GM18907 (cell line): ENCODE measurements at regions not wholly inside any gene's neighbourhood (a gene's known extent, or its start where the extent isn't known, plus 50 kb on each side); places are given as distances from the start of the nearest gene placed in this dataset.
"Not testable (repeated sequence)": the region's sequence is repeated elsewhere in the genome, so short reads cannot be mapped to it uniquely, and the experiment has no call there.

Experiments
- ATAC-seq: cut with Tn5 transposase; IDR thresholded peaks from one replicate; pipeline ENCODE4 v1.9.1; 2021; ENCODE audit warnings: mild to moderate bottlenecking, moderate library complexity; ENCODE audit not compliant: unreplicated experiment

DNA sequence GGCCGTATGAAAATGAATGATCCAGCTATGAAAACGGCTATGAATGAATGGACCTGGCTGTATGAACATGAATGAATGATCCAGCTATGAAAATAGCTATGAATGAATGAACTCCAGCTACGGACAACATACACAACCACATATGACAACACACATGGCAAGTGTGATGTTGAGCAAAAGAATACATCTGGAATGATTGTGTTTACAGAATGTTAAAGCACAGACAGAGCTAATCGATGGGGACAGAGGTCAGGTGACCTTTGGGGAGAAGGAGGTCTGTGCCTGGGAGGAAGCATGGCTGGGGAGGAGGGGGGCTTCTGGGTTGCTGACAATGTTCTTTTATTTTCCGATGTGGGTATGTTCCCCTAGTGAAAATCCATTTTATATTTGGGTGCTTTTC, 174.0 kb upstream of the WSCD1 start:
- no peak for ATAC-seq

DNA sequence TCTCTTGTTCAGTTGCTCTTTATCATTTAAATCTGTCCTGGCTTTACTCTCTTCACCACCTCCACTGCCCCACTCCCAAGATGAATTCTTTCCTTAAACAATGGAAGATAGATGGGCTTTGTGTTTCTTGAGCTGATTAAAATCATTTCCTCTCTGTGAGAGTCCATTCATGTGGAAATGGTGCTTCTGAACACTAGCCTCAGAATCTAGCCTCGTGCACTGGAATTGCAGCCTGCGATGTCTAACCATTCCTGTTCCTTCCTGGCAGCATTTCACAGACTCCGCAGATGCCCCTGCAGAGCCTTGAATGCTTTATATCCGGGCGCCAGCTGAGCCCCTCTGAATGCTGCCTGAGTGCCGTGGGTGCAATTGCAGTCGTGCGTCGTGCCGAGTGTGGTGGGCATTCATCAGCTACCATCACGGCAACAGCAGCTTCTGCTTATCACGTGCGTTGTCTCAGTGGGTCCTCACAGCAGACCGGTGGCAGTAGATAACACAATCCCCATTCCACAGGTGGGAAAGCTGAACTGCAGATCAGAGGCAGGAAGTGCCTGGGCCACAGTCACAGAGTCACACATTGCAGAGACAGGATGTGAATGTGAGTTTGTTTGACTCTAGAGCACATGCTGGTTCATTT, 172.8 kb upstream of the WSCD1 start:
- ATAC-seq = no peak

- not testable (repeated sequence) for ATAC-seq
Observed at GRCh38 chr17:5897981-5898380, 172.2 kb upstream of the WSCD1 start.

DNA sequence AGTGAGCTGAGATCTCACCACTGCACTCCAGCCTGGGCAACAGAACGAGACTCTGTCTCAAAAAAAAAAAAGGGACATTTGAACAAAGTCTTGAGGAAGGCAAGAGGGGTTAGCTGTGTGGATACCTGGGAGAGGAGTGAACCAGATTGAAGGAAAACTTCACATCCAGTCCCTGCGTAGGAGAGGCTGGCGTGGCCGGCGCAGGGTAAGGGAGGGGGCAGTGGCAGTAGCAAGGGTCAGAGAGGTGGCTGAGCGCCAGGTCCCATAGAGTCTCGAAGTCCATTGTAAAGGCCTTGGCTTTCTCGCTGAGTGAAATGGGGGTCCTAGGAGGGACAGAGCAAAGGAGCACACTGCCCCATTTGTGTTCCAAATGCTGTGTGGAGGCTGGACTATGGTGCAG, 171.8 kb upstream of the WSCD1 start:
- ATAC-seq = no peak

GRCh38 chr17:5899496-5900195, 170.5 kb upstream of the WSCD1 start:
- ATAC-seq = no peak

DNA sequence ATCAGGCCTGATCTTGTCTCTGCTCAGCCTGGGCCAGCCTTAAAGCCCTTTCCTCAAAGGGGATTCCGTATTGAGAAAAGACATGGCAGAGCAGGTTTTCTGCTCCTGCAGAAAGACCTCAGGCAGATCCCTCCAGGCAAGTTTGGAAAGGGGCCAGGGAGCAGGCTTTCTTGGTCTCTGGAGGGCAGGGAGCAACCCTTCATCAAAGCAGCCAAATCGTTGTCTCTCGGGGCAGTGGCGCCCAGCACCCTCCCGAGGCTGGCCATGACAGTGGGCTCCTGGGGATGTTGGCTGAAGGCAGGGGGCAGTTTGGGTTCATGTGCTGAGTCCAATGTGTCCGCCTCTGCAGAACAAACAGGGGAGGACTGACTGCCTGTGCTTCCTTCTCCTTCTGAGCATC, 168.4 kb upstream of the WSCD1 start:
- no peak for ATAC-seq

DNA sequence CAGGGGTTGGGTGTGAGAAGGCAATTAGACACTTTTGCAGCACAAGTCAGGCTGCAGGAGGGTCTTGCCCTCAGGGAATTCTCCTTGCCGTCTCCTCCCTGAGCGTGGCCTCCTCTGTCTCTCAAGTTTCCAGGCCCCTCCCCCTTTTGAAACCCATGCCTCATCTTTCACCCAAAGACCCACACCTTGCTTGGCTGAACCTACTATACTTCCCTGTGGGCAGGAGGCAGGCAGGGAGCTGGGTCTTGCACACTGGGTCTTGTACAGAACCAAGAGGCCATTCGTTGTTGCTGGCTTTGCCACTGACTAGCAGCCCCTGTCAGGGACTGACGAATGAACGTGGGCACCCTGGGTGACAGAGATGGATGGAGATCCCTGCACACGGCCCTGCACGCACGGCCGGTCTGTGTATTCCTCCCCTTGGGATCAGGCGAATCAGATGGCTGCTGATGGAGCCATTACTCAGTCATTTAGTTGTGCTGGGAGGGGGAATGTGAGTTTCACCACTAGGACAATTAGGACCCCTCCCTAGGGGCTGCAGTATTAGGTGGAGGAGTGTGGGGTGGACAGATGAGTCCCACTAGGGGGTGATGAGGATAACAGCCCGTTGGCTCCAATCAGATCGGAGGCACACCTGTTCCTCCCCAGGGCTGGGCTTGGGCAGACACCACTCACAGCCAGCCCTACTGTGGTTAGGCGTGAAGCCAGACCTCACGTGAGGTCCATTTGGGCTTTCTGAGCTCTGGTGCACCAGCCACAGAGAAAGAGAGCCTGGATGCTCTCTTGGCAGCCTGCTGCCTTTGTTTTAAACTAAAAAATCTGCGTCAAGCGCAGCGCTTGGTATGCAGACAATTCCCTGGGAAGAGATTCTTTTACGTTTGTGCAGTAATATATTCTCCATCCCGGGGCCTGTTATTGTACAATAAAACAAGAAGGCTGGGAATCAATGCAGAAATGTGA, 167.7 kb upstream of the WSCD1 start:
- no peak for ATAC-seq

- no peak for ATAC-seq
Observed at GRCh38 chr17:5911919-5912318, 158.3 kb upstream of the WSCD1 start.

GRCh38 chr17:5913032-5913531, 157.1 kb upstream of the WSCD1 start:
- no peak for ATAC-seq

DNA sequence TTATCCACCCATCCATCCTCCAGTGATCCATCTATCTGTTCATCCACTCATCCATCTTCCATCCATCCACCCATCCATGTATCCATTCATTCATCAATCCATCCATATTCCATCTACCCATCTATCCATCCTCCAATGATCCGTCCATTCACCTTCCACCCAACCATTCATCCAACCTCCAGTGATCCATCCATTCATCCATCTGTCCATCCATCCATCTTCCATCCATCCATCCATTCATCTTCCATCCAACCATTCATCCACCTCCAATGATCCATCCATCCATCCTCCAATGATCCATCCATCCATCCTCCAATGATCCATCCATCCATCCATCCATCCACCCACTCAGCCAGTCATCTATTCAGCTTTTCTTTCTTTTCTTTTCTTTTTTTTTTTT, 156.5 kb upstream of the WSCD1 start:
- no peak for ATAC-seq

GRCh38 chr17:5915337-5915736, 154.8 kb upstream of the WSCD1 start:
- no peak for ATAC-seq

DNA sequence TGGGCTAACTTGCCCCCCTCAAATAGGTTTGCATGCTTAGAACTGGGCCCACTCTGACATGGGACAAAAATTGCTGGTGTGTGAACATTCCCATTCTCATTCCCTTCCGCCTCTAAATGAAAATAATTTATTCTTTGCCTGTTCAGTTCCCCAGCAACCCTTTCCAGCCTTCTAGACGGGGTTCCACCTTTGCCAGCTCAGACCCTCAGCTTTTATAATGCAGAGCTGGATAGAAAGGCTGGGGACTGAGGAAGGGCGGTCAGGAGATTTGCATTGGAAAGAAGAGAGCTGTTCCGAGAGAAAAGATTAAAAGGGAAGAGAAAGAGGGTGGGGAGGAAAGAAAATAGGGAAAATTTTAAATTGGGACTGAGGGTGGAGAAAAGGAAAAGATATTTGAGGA, 151.1 kb upstream of the WSCD1 start:
- no peak for ATAC-seq

- no peak for ATAC-seq
Observed at GRCh38 chr17:5921512-5922282, 148.5 kb upstream of the WSCD1 start.

GRCh38 chr17:5922476-5922875, 147.7 kb upstream of the WSCD1 start:
- ATAC-seq = no peak

DNA sequence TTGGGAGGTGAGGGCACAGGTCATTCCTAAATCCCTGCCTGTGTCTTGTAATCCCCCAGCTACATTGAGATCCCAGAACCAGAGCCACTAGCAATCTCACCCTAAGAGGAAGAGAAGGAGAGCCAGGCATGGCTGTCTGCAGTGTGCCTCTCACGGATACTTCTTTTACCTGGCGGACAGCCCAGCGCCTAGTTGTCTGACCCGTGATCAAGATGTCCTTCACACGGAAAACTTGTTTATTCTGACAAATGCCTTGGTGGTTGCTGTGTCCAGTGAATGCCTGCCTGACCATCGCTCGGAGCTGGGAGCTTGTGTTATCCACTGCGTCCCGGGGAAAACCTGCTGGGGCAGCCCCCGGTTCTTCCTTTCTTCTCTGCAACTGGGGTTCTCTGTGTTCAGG, 140.5 kb upstream of the WSCD1 start:
- ATAC-seq = no peak

GRCh38 chr17:5930555-5930954, 139.6 kb upstream of the WSCD1 start:
- ATAC-seq = not testable (repeated sequence)

DNA sequence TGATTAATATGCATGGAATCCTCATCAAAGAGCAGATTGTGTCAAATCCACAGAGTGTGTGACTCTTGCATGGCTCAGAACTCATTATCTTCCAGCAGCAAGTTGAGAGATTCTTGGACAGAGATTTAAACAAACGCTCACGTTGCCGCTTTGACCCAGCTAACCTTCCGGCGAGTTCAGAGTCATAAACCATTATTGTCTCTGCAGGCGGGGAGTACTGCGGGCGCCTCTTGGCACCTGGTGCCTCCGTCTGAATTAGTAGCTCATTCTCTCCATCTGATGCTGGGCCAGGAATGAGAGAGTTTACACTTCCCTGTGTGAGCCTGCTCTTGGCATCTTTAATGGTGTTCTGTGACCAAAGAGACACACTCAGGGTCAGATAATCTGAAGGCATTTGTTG, 138.6 kb upstream of the WSCD1 start:
- ATAC-seq = no peak

GRCh38 chr17:5933430-5933829, 136.7 kb upstream of the WSCD1 start:
- ATAC-seq = no peak

DNA sequence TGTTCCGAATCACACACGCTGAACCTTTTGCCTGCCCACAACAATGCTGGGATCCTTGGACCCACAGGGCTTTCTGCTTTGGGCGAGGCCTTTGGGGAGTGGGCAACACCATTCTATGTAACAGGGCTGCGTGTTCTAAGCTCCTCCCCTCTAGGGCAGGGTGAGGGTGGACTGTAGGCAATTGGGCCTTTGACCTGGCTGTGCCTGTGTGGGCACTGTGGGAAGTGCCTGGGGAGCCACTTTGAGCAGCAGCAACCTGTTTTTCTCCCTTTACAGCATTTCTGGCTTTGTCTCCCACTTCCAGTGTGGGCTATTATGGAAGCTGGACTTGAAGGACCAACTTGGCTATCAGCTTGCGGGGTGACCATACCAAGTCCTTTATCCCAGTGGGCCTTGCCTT, 128.9 kb upstream of the WSCD1 start:
- no peak for ATAC-seq

GRCh38 chr17:5942687-5943086, 127.5 kb upstream of the WSCD1 start:
- ATAC-seq = no peak

GRCh38 chr17:5943232-5943631, 126.9 kb upstream of the WSCD1 start:
- ATAC-seq = no peak
